ENCODE measurements at regions not wholly inside any gene's neighbourhood (a gene's known extent, or its start where the extent isn't known, plus 50 kb on each side); places are given as distances from the start of the nearest gene placed in this dataset.

DNA sequence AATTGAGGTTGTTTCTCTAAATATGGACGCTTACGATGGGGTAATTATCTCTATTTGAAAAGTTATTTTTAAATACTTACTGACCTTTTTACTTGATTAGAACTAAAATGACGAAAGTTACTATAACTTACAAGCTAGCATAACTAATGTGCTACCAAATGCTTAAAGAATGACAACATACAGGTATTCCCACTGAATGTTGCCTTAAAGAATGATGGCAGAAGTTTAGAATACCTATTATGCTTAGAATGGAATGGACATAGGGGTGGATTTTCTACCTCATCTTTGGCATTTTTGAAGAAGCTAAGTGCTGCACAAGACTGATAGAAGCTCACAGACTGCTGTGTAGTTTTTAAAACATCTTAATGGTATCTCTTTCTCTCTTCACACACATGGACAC, 284.8 kb downstream of the THBS2 start:
- H3K36me3 ChIP-seq: no peaks in the 10 kb centered on the region

DNA sequence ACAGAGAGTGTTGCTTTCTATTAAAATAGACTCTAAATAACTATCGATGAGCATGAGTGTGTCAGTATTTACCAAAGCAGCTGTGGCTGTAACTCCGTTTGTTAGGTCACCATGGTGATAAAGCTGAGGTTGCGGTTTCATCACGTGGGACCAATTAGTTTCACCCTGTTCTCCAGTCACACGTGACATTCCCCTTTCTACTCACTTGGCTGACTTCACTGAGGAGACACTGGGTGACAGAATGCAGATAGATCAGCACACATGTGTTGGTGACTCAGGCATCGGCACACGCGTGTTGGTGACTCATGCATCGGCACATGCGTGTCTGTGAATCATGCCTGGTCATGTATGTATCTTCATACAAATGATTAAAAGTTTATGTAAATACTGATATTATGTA, 285.4 kb downstream of the THBS2 start:
- Histone ChIP-seq H3K27ac (no peak overlapping the region), H3K27me3 (replicated peaks; ENCODE audit: insufficient read depth) (no peaks in the 10 kb centered on the region), H3K4me1 (replicated peaks) (no peaks in the 10 kb centered on the region), H3K9me3 (no peaks in the 10 kb centered on the region), H3K4me3 (no peak overlapping the region), H3K36me3 (no peaks in the 10 kb centered on the region)
- TF ChIP-seq POLR2A (IDR thresholded peaks at IDR 0.05) (no peak), POLR2AphosphoS5 (IDR thresholded peaks at IDR 0.05) (no peak)
- TF ChIP-seq, protein P1, sequence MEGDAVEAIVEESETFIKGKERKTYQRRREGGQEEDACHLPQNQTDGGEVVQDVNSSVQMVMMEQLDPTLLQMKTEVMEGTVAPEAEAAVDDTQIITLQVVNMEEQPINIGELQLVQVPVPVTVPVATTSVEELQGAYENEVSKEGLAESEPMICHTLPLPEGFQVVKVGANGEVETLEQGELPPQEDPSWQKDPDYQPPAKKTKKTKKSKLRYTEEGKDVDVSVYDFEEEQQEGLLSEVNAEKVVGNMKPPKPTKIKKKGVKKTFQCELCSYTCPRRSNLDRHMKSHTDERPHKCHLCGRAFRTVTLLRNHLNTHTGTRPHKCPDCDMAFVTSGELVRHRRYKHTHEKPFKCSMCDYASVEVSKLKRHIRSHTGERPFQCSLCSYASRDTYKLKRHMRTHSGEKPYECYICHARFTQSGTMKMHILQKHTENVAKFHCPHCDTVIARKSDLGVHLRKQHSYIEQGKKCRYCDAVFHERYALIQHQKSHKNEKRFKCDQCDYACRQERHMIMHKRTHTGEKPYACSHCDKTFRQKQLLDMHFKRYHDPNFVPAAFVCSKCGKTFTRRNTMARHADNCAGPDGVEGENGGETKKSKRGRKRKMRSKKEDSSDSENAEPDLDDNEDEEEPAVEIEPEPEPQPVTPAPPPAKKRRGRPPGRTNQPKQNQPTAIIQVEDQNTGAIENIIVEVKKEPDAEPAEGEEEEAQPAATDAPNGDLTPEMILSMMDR (IDR thresholded peaks at IDR 0.05): no peak
- 65% methylated on average over 10 of the region's 10 CpGs for WGBS
- DNase-seq (ENCODE audit: low spot score): no peak
- intact Hi-C loops (cut with DNase I): no loop called here

More for the DNA sequence above, 284.8 kb downstream of the THBS2 start:
- Histone ChIP-seq H3K27ac (no peak overlapping the region), H3K4me3 (no peak overlapping the region), H3K4me1 (replicated peaks) (no peaks in the 10 kb centered on the region), H3K9me3 (no peaks in the 10 kb centered on the region), H3K27me3 (replicated peaks; ENCODE audit: insufficient read depth) (no peaks in the 10 kb centered on the region)
- no peak for DNase-seq (ENCODE audit: low spot score)
- 91% methylated on average over 3 of the region's 3 CpGs for WGBS
- TF ChIP-seq POLR2A (IDR thresholded peaks at IDR 0.05) (no peak), POLR2AphosphoS5 (IDR thresholded peaks at IDR 0.05) (no peak)
- TF ChIP-seq, protein P1 (IDR thresholded peaks at IDR 0.05): no peak
- intact Hi-C loops (cut with DNase I): no loop called here

DNA sequence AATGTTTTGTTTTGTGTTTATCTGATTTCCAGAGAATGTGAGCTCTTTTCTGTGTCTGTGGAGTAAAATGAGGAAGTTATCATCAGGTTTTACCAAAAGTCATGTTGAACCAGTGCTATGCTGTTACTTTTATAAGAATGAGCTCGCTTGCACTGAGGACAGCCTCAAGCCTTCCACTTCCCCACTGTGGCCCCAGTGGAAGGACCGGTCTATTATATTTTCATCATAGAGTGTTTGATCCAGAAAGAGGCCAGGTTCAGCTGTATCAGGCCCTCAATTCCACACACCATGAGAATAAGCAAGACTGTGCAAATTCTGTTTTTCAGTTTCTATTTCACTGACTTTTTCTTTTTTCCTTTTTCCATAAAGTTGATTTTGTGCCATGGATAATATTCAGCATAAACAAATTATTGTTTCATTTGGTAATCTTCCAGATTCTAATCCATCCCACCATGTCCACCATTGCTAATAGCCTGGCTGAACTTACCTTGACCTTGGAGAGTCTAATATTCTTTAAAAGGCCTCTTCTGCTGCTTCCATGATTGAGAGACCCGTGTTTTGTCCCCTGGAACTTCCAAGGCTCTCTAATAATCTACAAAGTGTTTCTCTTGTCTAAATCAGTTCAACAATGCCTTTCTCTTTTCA, 286.2 kb downstream of the THBS2 start:
- Histone ChIP-seq H3K27me3 (replicated peaks; ENCODE audit: insufficient read depth) (no peaks in the 10 kb centered on the region), H3K27ac (no peak overlapping the region), H3K4me1 (replicated peaks) (no peaks in the 10 kb centered on the region), H3K9me3 (no peaks in the 10 kb centered on the region), H3K36me3 (no peaks in the 10 kb centered on the region), H3K4me3 (no peak overlapping the region)
- WGBS: 68% methylated on average over 3 of the region's 3 CpGs
- intact Hi-C loops (cut with DNase I): no loop called here
- no peak for DNase-seq (ENCODE audit: low spot score)
- TF ChIP-seq POLR2AphosphoS5 (IDR thresholded peaks at IDR 0.05): no peak
- no peak for TF ChIP-seq POLR2A (IDR thresholded peaks at IDR 0.05)
- TF ChIP-seq, protein P1 (IDR thresholded peaks at IDR 0.05): no peak

DNA sequence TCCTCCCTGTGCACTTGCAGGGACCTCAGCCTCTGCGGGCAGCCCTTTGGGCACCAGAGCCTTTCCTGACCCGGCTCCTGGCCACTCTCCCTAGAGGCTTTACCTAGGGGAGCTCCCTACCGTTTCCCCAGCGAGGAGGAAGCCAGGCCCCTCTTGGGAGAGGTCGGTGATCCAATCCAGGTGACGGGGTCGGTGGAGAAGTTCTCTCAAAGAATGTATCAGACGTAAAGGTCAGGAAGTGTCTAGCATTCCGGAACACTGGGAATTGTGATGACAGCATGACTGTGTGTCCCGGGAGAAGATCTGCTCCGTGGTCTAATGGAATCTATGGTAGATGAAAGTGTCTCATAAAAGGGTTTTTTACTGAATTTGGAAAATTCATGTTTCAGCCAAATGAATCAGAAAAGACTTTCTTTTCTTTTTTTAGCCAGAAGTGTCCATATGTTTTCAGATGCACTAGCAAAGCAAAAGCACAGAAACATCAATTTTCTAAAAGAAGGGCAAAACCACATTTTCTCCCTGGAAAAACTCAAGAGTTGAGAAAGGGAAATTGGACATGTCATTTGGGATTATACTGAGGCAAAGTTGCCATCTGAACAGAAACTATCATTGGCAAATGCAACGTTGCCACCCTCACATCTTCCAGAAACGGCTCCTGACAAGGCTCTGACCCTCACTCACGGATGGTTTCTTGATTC, 289.4 kb downstream of the THBS2 start:
- no peaks in the 10 kb centered on the region for H3K27me3 ChIP-seq (replicated peaks; ENCODE audit: insufficient read depth)
- no peaks in the 10 kb centered on the region for H3K9me3 ChIP-seq
- no peak overlapping the region for H3K27ac ChIP-seq
- DNase-seq (ENCODE audit: low spot score): no peak
- H3K4me3 ChIP-seq: no peak overlapping the region
- H3K36me3 ChIP-seq: no peaks in the 10 kb centered on the region
- WGBS: 77% methylated on average over 14 of the region's 14 CpGs
- H3K4me1 ChIP-seq (replicated peaks): no peaks in the 10 kb centered on the region
- intact Hi-C loops (cut with DNase I): no loop called here
- no peak for TF ChIP-seq POLR2AphosphoS5 (IDR thresholded peaks at IDR 0.05)
- TF ChIP-seq, protein P1 (IDR thresholded peaks at IDR 0.05): no peak
- TF ChIP-seq POLR2A (IDR thresholded peaks at IDR 0.05): no peak

DNA sequence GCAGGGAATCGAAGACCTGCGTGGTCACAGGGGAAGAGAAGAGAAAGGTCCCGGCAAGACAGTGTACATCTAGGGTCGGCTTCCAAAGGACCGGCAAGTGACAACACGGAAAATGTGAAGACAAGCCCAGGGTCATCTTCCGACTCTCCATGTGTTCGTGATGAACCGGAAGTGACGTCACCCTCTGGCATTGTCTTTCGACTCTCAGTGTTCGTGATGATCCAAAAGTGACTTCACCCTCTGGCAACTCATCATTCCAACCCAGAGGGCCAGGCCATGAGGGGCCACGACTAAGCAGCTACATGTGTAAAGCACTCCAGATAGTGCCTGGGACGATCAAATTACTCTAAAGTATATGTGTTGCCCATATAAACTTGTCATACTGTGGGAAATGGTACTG, 290.8 kb downstream of the THBS2 start:
- H3K9me3 ChIP-seq: no peaks in the 10 kb centered on the region
- intact Hi-C loops (cut with DNase I): no loop called here
- H3K4me3 ChIP-seq: no peak overlapping the region
- no peak for TF ChIP-seq POLR2A (IDR thresholded peaks at IDR 0.05)
- TF ChIP-seq, protein P1 (IDR thresholded peaks at IDR 0.05): no peak
- no peak for TF ChIP-seq POLR2AphosphoS5 (IDR thresholded peaks at IDR 0.05)
- WGBS: 88% methylated on average over 14 of the region's 14 CpGs
- no peaks in the 10 kb centered on the region for H3K4me1 ChIP-seq (replicated peaks)
- H3K27me3 ChIP-seq (replicated peaks; ENCODE audit: insufficient read depth): no peaks in the 10 kb centered on the region
- no peaks in the 10 kb centered on the region for H3K36me3 ChIP-seq
- DNase-seq (ENCODE audit: low spot score): no peak
- no peak overlapping the region for H3K27ac ChIP-seq
